ENCODE measurements at regions not wholly inside any gene's neighbourhood (a gene's known extent, or its start where the extent isn't known, plus 50 kb on each side); places are given as distances from the start of the nearest gene placed in this dataset.

DNA sequence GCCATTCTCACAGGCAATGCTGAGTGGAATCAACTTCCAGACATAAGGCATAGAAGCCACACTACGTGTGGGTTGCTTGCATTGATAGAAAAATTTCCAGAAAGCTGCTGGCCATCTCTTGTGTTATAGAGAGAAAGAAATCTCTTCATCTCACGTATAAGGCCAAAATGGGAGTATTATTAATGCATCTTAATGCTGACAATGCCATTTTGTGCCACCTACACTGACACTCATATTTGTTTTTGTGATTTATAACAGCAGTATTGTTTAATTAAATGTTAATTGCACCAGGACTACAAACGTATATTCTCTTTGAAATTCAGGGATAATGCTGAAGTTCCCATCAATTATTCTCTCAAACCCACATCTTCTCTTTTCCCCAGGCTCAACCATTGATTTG lies 56.1 kb upstream of the TMEM132D start:
- no peak overlapping the region for H3K27ac ChIP-seq
- TF ChIP-seq, protein P1, sequence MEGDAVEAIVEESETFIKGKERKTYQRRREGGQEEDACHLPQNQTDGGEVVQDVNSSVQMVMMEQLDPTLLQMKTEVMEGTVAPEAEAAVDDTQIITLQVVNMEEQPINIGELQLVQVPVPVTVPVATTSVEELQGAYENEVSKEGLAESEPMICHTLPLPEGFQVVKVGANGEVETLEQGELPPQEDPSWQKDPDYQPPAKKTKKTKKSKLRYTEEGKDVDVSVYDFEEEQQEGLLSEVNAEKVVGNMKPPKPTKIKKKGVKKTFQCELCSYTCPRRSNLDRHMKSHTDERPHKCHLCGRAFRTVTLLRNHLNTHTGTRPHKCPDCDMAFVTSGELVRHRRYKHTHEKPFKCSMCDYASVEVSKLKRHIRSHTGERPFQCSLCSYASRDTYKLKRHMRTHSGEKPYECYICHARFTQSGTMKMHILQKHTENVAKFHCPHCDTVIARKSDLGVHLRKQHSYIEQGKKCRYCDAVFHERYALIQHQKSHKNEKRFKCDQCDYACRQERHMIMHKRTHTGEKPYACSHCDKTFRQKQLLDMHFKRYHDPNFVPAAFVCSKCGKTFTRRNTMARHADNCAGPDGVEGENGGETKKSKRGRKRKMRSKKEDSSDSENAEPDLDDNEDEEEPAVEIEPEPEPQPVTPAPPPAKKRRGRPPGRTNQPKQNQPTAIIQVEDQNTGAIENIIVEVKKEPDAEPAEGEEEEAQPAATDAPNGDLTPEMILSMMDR (conservative IDR thresholded peaks at IDR 0.05): no peak

DNA sequence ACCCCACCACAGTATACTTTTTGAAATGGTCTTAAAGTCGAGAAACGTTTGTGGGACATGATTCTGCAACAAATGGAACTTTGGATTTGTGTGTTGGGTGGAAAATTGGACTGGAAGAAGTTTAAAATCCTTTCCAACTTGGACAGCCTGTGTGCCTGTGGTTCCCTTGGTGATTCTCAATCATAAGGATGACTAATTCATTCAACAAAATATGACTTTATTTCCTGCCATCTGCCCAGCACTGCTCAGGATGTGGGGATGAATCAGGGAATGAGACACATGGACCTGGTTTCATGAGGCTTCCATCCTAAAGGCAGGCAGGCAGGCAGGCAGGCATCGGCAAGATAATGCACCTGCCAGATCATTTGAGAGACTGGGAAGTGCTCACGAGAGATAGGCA lies 57.3 kb upstream of the TMEM132D start:
- TF ChIP-seq, protein P1 (conservative IDR thresholded peaks at IDR 0.05): no peak

DNA sequence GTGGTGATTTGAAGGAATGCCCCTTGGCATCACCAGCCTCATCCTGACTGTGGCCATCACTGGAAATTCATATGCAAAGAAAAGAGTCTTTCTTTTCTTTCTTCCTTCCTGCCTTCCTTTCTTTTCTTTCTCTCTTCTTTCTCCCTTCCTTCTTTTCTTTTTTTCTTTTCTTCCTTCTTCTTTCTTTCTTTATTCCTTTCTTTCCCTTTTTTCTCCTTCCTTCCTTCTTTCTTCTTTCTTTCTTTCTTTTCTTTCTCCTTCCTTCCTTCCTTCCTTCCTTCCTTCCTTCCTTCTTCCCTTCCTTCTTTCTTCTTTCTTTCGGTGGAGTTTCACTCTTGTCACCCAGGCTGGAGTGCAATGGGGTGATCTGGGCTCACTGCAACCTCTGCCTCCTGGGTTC lies 58.0 kb upstream of the TMEM132D start:
- H3K27ac ChIP-seq: no peak overlapping the region
- TF ChIP-seq, protein P1 (conservative IDR thresholded peaks at IDR 0.05): no peak

More for the DNA sequence above, 57.3 kb upstream of the TMEM132D start:
- H3K27ac ChIP-seq: no peak overlapping the region

DNA sequence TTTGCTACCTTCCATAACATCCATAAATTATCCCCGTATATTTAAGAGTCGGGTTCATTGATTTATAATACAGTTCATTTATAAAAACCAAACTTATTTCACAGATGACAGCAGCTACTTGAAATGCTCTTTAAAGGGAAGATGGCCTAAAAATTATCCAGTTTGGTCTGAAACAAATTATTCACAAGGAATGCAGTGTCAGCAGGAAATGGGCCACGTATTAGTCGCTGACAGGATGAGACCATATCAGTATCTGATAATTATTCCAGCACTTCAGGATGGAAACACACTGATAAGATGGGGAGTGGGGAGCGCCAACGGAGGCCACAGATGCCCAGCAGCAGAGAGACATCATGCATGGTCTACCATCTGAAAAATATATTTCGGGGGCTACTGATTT lies 60.5 kb upstream of the TMEM132D start:
- TF ChIP-seq, protein P1 (conservative IDR thresholded peaks at IDR 0.05): no peak

DNA sequence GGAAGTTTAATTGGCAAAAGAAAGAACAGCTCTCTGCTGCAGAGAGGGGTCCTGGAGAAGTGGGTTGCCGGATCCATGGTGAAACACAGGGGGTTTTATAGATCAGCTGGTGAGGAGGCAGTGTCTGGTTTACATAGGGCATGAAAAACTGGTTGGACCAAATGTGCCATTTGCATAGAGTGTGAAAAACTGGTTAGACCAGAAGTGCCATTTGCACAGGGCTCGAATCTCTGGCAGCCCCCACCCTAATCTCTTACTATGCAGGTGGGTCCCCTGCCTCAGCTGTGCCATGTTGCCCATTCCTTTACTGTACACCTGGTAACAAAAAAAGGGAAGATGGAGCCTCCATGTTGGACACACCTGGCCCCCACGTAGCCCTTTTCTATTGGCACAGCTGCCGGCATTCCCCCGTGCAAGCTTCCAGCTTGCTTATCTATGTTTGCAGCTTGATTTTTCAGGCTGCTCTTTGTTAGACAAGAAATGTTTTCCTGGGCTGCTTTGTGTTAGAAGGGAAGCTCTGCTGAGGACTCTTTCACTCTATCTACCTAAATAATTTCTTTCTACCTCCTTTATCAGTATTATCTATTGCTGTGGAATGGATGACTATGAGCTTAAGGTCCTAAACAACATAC lies 61.1 kb upstream of the TMEM132D start:
- H3K27ac ChIP-seq: no peak overlapping the region
- TF ChIP-seq, protein P1 (conservative IDR thresholded peaks at IDR 0.05): no peak

More for the DNA sequence above, 60.5 kb upstream of the TMEM132D start:
- H3K27ac ChIP-seq: no peak overlapping the region

DNA sequence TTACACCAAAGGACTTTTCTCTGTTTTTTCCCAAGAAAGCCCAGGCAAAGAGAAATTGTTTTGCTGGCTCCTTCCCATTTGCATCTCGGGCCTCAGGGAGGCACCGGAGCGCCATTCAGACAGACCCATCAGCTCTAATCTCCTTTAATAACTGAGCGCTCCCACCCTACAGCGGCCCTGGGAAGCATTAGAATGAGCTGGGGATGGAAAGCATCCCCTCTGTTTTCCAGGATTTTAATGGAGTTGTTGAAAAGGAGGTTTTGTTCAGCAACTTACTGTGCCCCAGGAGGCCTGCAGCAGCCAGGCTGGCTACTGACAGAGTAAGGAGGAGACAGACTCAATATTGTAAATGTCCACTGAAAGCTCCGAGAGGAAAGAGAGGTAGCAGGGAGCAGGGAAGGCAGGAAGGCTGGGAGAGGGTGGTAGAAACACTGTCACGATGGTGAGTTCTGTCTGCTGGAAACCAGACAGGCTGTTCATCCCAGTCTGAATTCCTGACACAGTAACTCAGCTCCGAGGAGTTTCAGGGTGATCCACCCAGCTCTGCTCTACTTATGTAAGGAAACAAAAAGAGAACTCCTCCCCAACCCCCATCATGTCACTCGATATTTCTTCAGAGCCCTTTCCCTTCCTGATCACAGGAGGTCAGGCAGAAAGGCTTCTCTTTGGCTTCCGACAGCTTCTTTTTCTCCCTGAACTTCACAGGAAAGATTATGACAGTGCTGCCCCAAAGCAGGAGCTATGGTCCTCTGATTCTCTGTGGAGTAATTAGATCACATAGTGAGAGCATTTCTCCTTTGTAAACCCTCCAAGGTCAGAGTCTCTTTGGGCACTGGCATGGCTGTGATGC lies 62.5 kb upstream of the TMEM132D start:
- no peak overlapping the region for H3K27ac ChIP-seq
- TF ChIP-seq, protein P1 (conservative IDR thresholded peaks at IDR 0.05): no peak

DNA sequence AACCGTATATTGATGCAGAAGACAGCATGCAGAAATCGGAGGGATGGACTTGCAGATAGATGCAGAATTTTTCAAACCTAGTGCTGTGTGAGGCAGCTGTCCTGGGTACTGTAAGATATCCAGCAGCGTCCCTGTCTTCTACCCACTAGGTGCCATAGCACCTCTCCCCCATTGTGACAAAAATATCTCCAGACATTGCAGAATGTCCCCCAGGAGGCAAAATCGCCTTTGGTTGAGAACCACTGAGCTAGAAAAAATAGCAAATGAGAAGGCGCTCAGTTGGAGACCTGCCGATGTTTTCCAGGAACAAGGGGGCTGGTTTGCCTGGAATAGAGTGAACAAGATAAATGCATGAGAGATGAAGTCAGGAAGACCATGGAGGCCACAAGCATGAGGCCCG lies 67.9 kb upstream of the TMEM132D start:
- TF ChIP-seq, protein P1 (conservative IDR thresholded peaks at IDR 0.05): no peak
- H3K27ac ChIP-seq: no peak overlapping the region

All from VCaP (cell line).